Liver (tissue), 8 donors: ENCODE measurements at regions not wholly inside any gene's neighbourhood (a gene's known extent, or its start where the extent isn't known, plus 50 kb on each side); places are given as distances from the start of the nearest gene placed in this dataset.

ENCODE experiments used
- DNase-seq: peaks from one replicate; pipeline ENCODE4 v3.0.0-alpha.2; 2017; ENCODE audit warnings: low spot score
- H3K27ac ChIP-seq, 2 donors: one replicate each; pipeline ENCODE4 v1.7.0; 2013; ENCODE audit warnings: inconsistent platforms in 2 of 2, low read length in 2 of 2, control low read depth in 1 of 2, low read depth in 1 of 2, mild to moderate bottlenecking in 1 of 2
- H3K27me3 ChIP-seq, 4 donors: one replicate each; pipeline versions ENCODE4 v1.6.1 to v1.7.0; 2013; ENCODE audit warnings: low read length in 3 of 4, inconsistent platforms in 1 of 4, mild to moderate bottlenecking in 1 of 4, moderate library complexity in 1 of 4; ENCODE audit not compliant: control insufficient read depth in 4 of 4, insufficient read depth in 4 of 4
- H3K36me3 ChIP-seq, 4 donors: one replicate each; pipeline versions ENCODE4 v1.6.1 to v1.7.0; 2013; ENCODE audit warnings: low read length in 3 of 4, mild to moderate bottlenecking in 3 of 4, low read depth in 1 of 4, moderate library complexity in 1 of 4; ENCODE audit not compliant: control insufficient read depth in 4 of 4, insufficient read depth in 3 of 4
- H3K4me1 ChIP-seq, 4 donors: one replicate each; pipeline versions ENCODE4 v1.6.1 to v1.7.0; 2013; ENCODE audit warnings: low read length in 3 of 4, mild to moderate bottlenecking in 3 of 4, moderate library complexity in 1 of 4; ENCODE audit not compliant: control insufficient read depth in 4 of 4, insufficient read depth in 4 of 4
- H3K4me3 ChIP-seq, 3 donors: one replicate each; pipeline versions ENCODE4 v1.6.1 to v1.7.0; 2013; ENCODE audit warnings: low read length in 3 of 3, control low read depth in 1 of 3, low read depth in 1 of 3, mild to moderate bottlenecking in 1 of 3
- H3K9ac ChIP-seq, 2 donors: one replicate each; pipeline ENCODE4 v1.7.0; 2013; ENCODE audit warnings: low read length in 2 of 2, mild to moderate bottlenecking in 2 of 2, moderate library complexity in 2 of 2, control low read depth in 1 of 2, low read depth in 1 of 2
- H3K9me3 ChIP-seq, 4 donors: one replicate each; pipeline versions ENCODE4 v1.6.1 to v1.7.0; 2013; ENCODE audit warnings: low read length in 3 of 4; ENCODE audit not compliant: control insufficient read depth in 4 of 4
- EGR1 ChIP-seq, 2 donors: IDR thresholded peaks; 2 replicates each; pipeline ENCODE4 v1.6.1; 2016 to 2018; ENCODE audit warnings: antibody characterized with exemption in 2 of 2, low read depth in 2 of 2
- FOXA1 ChIP-seq: IDR thresholded peaks from 2 replicates; pipeline ENCODE4 v1.6.1; 2016; ENCODE audit warnings: antibody characterized with exemption
- GABPA ChIP-seq, 2 donors: IDR thresholded peaks in 1 of 2; conservative IDR thresholded peaks in 1 of 2; 2 replicates each; pipeline ENCODE4 v1.6.1; 2016; ENCODE audit warnings: antibody characterized with exemption in 2 of 2, mild to moderate bottlenecking in 1 of 2, moderate library complexity in 1 of 2
- HNF4A ChIP-seq, 2 donors: conservative IDR thresholded peaks; 2 replicates each; pipeline ENCODE4 v1.6.1; 2016; ENCODE audit warnings: antibody characterized with exemption in 2 of 2, mild to moderate bottlenecking in 2 of 2
- HNF4G ChIP-seq: IDR thresholded peaks from 2 replicates; pipeline ENCODE4 v1.6.1; 2016; ENCODE audit warnings: antibody characterized with exemption
- JUND ChIP-seq, 2 donors: IDR thresholded peaks; 2 replicates each; pipeline ENCODE4 v1.6.1; 2016; ENCODE audit warnings: antibody characterized with exemption in 2 of 2
- RAD21 ChIP-seq, 2 donors: IDR thresholded peaks; 2 replicates each; pipeline ENCODE4 v1.6.1; 2016; ENCODE audit warnings: antibody characterized with exemption in 2 of 2, mild to moderate bottlenecking in 2 of 2
- RXRA ChIP-seq, 2 donors: IDR thresholded peaks; 2 replicates each; pipeline ENCODE4 v1.6.1; 2017 to 2018; ENCODE audit warnings: antibody characterized with exemption in 2 of 2, mild to moderate bottlenecking in 1 of 2
- SP1 ChIP-seq: IDR thresholded peaks from 2 replicates; pipeline ENCODE4 v1.6.1; 2018; ENCODE audit warnings: antibody characterized with exemption, mild to moderate bottlenecking
- TAF1 ChIP-seq: conservative IDR thresholded peaks from 2 replicates; pipeline ENCODE4 v1.6.1; 2016; ENCODE audit warnings: antibody characterized with exemption, mild to moderate bottlenecking
- WGBS: extraction: QIAGEN DNeasy Blood & Tissue Kit; methylation state at CpG from one replicate; pipeline ENCODE4 v1.1.7; 2013; 5-methylcytosine and 5-hydroxymethylcytosine counted together
- TF ChIP-seq, protein P1 (sequence below): IDR thresholded peaks from 2 replicates; pipeline ENCODE4 v1.6.1; 2016; ENCODE audit warnings: antibody characterized with exemption
- TF ChIP-seq, protein P2 (sequence below): IDR thresholded peaks from 2 replicates; pipeline ENCODE4 v1.6.1; 2016; ENCODE audit warnings: antibody characterized with exemption
- TF ChIP-seq, protein P3 (sequence below): IDR thresholded peaks from 2 replicates; pipeline ENCODE4 v1.6.1; 2016; ENCODE audit warnings: antibody characterized with exemption
- TF ChIP-seq, protein P4 (sequence below): IDR thresholded peaks from 2 replicates; pipeline ENCODE4 v1.6.1; 2016; ENCODE audit warnings: antibody characterized with exemption, mild to moderate bottlenecking
- TF ChIP-seq, protein P5 (sequence below): fragments of 150-350 bp; IDR thresholded peaks from 2 replicates; pipeline ENCODE4 v1.5.1; 2017; ENCODE audit warnings: improper control_type of control experiment, low read depth, low read length; ENCODE audit not compliant: missing input control
- donor health status: healthy.
- donor health status: healthy.
- donor health status: healthy.
- donor health status: healthy.
- donor health status: healthy.

DNA sequence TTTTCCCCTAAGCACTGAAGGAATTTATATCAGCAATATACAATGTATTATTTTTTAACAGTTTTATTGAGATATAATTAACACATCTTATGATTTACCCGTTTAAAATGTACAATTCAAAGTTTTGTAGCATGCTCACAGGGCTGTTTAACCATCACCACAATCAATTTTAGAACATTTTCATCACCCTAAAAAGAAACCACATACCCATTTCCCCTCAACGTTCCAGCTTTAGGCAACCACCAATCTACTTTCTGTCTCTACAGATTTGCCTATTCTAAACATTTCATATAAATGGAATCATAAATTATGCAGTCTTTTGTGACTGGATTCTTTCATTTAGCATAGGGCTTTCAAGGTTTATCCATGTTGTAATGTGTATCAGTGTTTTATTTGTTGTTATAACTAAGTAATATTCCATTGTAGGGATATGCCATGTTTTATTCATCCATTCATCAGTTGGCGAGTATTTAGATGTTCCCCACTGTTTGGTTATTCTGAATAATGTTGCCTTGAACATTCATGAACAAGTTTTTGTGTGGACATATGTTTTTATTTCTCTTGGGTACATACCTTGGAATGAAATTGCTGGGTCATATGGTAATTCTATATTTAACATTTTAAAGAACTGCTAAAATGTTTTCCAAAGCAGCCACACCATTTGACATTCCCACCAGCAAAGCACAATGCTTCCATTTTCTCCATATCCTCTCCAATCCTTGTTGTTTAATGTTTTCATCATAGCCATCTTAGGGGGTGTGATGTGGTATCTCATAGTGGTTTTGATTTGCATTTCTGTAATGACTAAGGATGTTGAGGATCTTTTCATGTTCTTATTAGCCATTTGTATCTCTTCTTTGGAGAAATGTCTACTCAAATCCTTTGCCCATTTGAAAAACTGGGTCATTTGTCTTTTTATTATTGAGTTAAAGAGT lies 188.5 kb downstream of the TM2D1 start:
- no peak overlapping the region for H3K9ac ChIP-seq
- no peak overlapping the region for H3K4me3 ChIP-seq
- WGBS, result 82% methylated on average over 3 of the region's 3 CpGs
- no peak for TF ChIP-seq HNF4A (conservative IDR thresholded peaks at IDR 0.05)
- no peak for TF ChIP-seq GABPA (IDR thresholded peaks at IDR 0.05 in 1 of 2, conservative IDR thresholded peaks at IDR 0.05 in 1 of 2)
- TF ChIP-seq, protein P1, sequence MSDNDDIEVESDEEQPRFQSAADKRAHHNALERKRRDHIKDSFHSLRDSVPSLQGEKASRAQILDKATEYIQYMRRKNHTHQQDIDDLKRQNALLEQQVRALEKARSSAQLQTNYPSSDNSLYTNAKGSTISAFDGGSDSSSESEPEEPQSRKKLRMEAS, result no peak
- TF ChIP-seq, protein P2, sequence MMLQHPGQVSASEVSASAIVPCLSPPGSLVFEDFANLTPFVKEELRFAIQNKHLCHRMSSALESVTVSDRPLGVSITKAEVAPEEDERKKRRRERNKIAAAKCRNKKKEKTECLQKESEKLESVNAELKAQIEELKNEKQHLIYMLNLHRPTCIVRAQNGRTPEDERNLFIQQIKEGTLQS, result no peak
- TF ChIP-seq SP1, result no peak
- TF ChIP-seq FOXA1, result no peak
- no peak for TF ChIP-seq HNF4G
- TF ChIP-seq RAD21 (IDR thresholded peaks at IDR 0.05), result no peak
- no peak for TF ChIP-seq TAF1
- TF ChIP-seq, protein P3, sequence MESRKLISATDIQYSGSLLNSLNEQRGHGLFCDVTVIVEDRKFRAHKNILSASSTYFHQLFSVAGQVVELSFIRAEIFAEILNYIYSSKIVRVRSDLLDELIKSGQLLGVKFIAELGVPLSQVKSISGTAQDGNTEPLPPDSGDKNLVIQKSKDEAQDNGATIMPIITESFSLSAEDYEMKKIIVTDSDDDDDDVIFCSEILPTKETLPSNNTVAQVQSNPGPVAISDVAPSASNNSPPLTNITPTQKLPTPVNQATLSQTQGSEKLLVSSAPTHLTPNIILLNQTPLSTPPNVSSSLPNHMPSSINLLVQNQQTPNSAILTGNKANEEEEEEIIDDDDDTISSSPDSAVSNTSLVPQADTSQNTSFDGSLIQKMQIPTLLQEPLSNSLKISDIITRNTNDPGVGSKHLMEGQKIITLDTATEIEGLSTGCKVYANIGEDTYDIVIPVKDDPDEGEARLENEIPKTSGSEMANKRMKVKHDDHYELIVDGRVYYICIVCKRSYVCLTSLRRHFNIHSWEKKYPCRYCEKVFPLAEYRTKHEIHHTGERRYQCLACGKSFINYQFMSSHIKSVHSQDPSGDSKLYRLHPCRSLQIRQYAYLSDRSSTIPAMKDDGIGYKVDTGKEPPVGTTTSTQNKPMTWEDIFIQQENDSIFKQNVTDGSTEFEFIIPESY, result no peak
- TF ChIP-seq JUND (IDR thresholded peaks at IDR 0.05), result no peak
- TF ChIP-seq, protein P4, sequence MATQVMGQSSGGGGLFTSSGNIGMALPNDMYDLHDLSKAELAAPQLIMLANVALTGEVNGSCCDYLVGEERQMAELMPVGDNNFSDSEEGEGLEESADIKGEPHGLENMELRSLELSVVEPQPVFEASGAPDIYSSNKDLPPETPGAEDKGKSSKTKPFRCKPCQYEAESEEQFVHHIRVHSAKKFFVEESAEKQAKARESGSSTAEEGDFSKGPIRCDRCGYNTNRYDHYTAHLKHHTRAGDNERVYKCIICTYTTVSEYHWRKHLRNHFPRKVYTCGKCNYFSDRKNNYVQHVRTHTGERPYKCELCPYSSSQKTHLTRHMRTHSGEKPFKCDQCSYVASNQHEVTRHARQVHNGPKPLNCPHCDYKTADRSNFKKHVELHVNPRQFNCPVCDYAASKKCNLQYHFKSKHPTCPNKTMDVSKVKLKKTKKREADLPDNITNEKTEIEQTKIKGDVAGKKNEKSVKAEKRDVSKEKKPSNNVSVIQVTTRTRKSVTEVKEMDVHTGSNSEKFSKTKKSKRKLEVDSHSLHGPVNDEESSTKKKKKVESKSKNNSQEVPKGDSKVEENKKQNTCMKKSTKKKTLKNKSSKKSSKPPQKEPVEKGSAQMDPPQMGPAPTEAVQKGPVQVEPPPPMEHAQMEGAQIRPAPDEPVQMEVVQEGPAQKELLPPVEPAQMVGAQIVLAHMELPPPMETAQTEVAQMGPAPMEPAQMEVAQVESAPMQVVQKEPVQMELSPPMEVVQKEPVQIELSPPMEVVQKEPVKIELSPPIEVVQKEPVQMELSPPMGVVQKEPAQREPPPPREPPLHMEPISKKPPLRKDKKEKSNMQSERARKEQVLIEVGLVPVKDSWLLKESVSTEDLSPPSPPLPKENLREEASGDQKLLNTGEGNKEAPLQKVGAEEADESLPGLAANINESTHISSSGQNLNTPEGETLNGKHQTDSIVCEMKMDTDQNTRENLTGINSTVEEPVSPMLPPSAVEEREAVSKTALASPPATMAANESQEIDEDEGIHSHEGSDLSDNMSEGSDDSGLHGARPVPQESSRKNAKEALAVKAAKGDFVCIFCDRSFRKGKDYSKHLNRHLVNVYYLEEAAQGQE, result no peak
- no peak for TF ChIP-seq RXRA (IDR thresholded peaks at IDR 0.05)
- no peak for TF ChIP-seq EGR1 (IDR thresholded peaks at IDR 0.05; ENCODE audit: low read depth in 2 of 2)
- TF ChIP-seq, protein P5, sequence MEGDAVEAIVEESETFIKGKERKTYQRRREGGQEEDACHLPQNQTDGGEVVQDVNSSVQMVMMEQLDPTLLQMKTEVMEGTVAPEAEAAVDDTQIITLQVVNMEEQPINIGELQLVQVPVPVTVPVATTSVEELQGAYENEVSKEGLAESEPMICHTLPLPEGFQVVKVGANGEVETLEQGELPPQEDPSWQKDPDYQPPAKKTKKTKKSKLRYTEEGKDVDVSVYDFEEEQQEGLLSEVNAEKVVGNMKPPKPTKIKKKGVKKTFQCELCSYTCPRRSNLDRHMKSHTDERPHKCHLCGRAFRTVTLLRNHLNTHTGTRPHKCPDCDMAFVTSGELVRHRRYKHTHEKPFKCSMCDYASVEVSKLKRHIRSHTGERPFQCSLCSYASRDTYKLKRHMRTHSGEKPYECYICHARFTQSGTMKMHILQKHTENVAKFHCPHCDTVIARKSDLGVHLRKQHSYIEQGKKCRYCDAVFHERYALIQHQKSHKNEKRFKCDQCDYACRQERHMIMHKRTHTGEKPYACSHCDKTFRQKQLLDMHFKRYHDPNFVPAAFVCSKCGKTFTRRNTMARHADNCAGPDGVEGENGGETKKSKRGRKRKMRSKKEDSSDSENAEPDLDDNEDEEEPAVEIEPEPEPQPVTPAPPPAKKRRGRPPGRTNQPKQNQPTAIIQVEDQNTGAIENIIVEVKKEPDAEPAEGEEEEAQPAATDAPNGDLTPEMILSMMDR, result no peak
- no peaks in the 10 kb centered on the region for H3K36me3 ChIP-seq
- no peak overlapping the region for H3K27ac ChIP-seq
- no peak for DNase-seq
- H3K27me3 ChIP-seq, result no peaks in the 10 kb centered on the region
- peaks cover 0 to 2% (median 0%) of the 10 kb centered on the region in 4 donors for H3K4me1 ChIP-seq
- H3K9me3 ChIP-seq, result no peaks in the 10 kb centered on the region
